ENCODE measurements at regions not wholly inside any gene's neighbourhood (a gene's known extent, or its start where the extent isn't known, plus 50 kb on each side); places are given as distances from the start of the nearest gene placed in this dataset.

- TF ChIP-seq, protein P1, sequence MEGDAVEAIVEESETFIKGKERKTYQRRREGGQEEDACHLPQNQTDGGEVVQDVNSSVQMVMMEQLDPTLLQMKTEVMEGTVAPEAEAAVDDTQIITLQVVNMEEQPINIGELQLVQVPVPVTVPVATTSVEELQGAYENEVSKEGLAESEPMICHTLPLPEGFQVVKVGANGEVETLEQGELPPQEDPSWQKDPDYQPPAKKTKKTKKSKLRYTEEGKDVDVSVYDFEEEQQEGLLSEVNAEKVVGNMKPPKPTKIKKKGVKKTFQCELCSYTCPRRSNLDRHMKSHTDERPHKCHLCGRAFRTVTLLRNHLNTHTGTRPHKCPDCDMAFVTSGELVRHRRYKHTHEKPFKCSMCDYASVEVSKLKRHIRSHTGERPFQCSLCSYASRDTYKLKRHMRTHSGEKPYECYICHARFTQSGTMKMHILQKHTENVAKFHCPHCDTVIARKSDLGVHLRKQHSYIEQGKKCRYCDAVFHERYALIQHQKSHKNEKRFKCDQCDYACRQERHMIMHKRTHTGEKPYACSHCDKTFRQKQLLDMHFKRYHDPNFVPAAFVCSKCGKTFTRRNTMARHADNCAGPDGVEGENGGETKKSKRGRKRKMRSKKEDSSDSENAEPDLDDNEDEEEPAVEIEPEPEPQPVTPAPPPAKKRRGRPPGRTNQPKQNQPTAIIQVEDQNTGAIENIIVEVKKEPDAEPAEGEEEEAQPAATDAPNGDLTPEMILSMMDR (IDR thresholded peaks at IDR 0.05; ENCODE audit: low read depth, low read length): no peak
- TF ChIP-seq EZH2phosphoT487 (IDR thresholded peaks at IDR 0.05; ENCODE audit: low read depth): no peak
These were observed 65.8 kb upstream of the DAPK1 start for GRCh38 chr9:87431837-87432236.
